SK-N-SH treated with all-trans-retinoic acid at 6 μM for 48 hours (cell line): ENCODE measurements at regions not wholly inside any gene's neighbourhood (a gene's known extent, or its start where the extent isn't known, plus 50 kb on each side); places are given as distances from the start of the nearest gene placed in this dataset.
A peak's percentile ranks its signal among the peaks of the same experiment; 100 is the strongest.

Experiments used
- ATAC-seq: fragments of 200-7000 bp; cut with Tn5 transposase; 3 replicates; pipeline ENCODE4 v1.9.1; 2020; ENCODE audit warnings: mild to moderate bottlenecking, moderate library complexity
- ARNTL ChIP-seq: fragments of 450-650 bp; formaldehyde crosslinking; IDR thresholded peaks from 2 replicates; pipeline ENCODE4 v1.5.0; 2020; ENCODE audit warnings: low read depth, mild to moderate bottlenecking, moderate library complexity, borderline replicate concordance
- BACH2 ChIP-seq: fragments of 250-450 bp; sonication (Bioruptor Pico); IDR thresholded peaks from 2 replicates; pipeline ENCODE4 v1.9.0; 2021; ENCODE audit warnings: mild to moderate bottlenecking, borderline replicate concordance
- CSDC2 ChIP-seq: fragments of 250-450 bp; sonication (Bioruptor Pico); IDR thresholded peaks from 2 replicates; pipeline ENCODE4 v1.5.0; 2020; ENCODE audit warnings: mild to moderate bottlenecking, moderate library complexity
- ESRRG ChIP-seq: fragments of 250-450 bp; sonication (Bioruptor Pico); IDR thresholded peaks from 2 replicates; pipeline ENCODE4 v1.6.1; 2021; ENCODE audit warnings: mild to moderate bottlenecking
- ISL1 ChIP-seq: fragments of 250-450 bp; sonication (Bioruptor Pico); IDR thresholded peaks from 2 replicates; pipeline ENCODE4 v2.1.2; 2022; ENCODE audit warnings: mild to moderate bottlenecking, moderate library complexity
- OSR1 ChIP-seq: fragments of 250-450 bp; sonication (Bioruptor Pico); IDR thresholded peaks from 2 replicates; pipeline ENCODE4 v1.8.0; 2022; ENCODE audit warnings: moderate library complexity, mild to moderate bottlenecking, inconsistent platforms
- PPARA ChIP-seq: fragments of 250-450 bp; sonication (Bioruptor Pico); IDR thresholded peaks from 2 replicates; pipeline ENCODE4 v1.5.0; 2020; ENCODE audit warnings: mild to moderate bottlenecking, borderline replicate concordance
- RARB ChIP-seq: fragments of 250-450 bp; sonication (Bioruptor Pico); IDR thresholded peaks from 2 replicates; pipeline ENCODE4 v1.8.0; 2021; ENCODE audit warnings: mild to moderate bottlenecking, moderate library complexity
- TCF4 ChIP-seq: fragments of 250-450 bp; sonication (Bioruptor Pico); IDR thresholded peaks from 2 replicates; pipeline ENCODE4 v1.8.0; 2021; ENCODE audit warnings: mild to moderate bottlenecking, moderate library complexity, borderline replicate concordance
- TOX ChIP-seq: fragments of 250-450 bp; sonication (Bioruptor Pico); IDR thresholded peaks from 2 replicates; pipeline ENCODE4 v1.8.0; 2021; ENCODE audit warnings: mild to moderate bottlenecking, moderate library complexity, borderline replicate concordance
- ZC3H10 ChIP-seq: fragments of 250-450 bp; sonication (Bioruptor Pico); IDR thresholded peaks from 2 replicates; pipeline ENCODE4 v1.5.1; 2021; ENCODE audit warnings: mild to moderate bottlenecking, moderate library complexity
- ZFP3 ChIP-seq: fragments of 250-450 bp; sonication (Bioruptor Pico); IDR thresholded peaks from 2 replicates; pipeline ENCODE4 v1.5.0; 2020; ENCODE audit warnings: mild to moderate bottlenecking, moderate library complexity
- ZFP30 ChIP-seq: fragments of 450-650 bp; formaldehyde crosslinking; IDR thresholded peaks from 2 replicates; pipeline ENCODE4 v1.5.0; 2022; ENCODE audit warnings: mild to moderate bottlenecking, moderate library complexity
- ZNF565 ChIP-seq: fragments of 450-650 bp; formaldehyde crosslinking; conservative IDR thresholded peaks from 2 replicates; pipeline ENCODE4 v1.5.0; 2020; ENCODE audit warnings: low read depth, mild to moderate bottlenecking, moderate library complexity
- ZNF70 ChIP-seq: fragments of 450-650 bp; formaldehyde crosslinking; IDR thresholded peaks from 2 replicates; pipeline ENCODE4 v1.5.0; 2020; ENCODE audit warnings: mild to moderate bottlenecking, moderate library complexity
- ZNF8 ChIP-seq: fragments of 450-650 bp; formaldehyde crosslinking; IDR thresholded peaks from 2 replicates; pipeline ENCODE4 v1.5.0; 2020; ENCODE audit warnings: mild to moderate bottlenecking, moderate library complexity
- TF ChIP-seq, protein P1 (sequence below): fragments of 250-450 bp; sonication (Bioruptor Pico); IDR thresholded peaks from 2 replicates; pipeline ENCODE4 v1.5.1; 2021; ENCODE audit warnings: mild to moderate bottlenecking, moderate library complexity
- TF ChIP-seq, protein P2 (sequence below): fragments of 250-450 bp; sonication (Bioruptor Pico); IDR thresholded peaks from 2 replicates; pipeline ENCODE4 v1.5.0; 2020; ENCODE audit warnings: mild to moderate bottlenecking, moderate library complexity
- TF ChIP-seq, protein P3 (sequence below): fragments of 250-450 bp; sonication (Bioruptor Pico); IDR thresholded peaks from 2 replicates; pipeline ENCODE4 v1.5.1; 2020; ENCODE audit warnings: low read depth, mild to moderate bottlenecking, moderate library complexity

DNA sequence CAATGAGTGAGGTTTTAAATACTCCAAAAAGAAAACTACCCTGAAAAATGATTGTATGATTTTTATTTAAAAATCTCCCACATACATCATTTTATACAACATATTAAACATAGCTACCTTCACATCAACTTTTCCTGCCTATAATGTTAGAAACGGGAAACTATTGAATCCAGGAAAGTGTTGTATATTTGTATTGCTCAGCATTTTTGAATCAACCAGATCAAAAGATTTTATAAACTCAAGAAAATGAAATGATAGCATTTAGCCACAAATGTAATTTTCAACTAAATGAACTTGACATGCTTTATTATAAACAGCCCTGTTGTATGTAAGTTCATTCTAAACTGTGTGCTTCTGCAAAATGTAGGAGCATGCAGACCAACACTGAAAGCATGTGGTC, 124.6 kb upstream of the SLC10A2 start:
- no peak for ATAC-seq
- TF ChIP-seq ARNTL = no peak
- TF ChIP-seq, protein P1, sequence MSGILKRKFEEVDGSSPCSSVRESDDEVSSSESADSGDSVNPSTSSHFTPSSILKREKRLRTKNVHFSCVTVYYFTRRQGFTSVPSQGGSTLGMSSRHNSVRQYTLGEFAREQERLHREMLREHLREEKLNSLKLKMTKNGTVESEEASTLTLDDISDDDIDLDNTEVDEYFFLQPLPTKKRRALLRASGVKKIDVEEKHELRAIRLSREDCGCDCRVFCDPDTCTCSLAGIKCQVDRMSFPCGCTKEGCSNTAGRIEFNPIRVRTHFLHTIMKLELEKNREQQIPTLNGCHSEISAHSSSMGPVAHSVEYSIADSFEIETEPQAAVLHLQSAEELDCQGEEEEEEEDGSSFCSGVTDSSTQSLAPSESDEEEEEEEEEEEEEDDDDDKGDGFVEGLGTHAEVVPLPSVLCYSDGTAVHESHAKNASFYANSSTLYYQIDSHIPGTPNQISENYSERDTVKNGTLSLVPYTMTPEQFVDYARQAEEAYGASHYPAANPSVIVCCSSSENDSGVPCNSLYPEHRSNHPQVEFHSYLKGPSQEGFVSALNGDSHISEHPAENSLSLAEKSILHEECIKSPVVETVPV (CRISPR knock-in tag) = no peak
- TF ChIP-seq, all 23 proteins: peak for 0

DNA sequence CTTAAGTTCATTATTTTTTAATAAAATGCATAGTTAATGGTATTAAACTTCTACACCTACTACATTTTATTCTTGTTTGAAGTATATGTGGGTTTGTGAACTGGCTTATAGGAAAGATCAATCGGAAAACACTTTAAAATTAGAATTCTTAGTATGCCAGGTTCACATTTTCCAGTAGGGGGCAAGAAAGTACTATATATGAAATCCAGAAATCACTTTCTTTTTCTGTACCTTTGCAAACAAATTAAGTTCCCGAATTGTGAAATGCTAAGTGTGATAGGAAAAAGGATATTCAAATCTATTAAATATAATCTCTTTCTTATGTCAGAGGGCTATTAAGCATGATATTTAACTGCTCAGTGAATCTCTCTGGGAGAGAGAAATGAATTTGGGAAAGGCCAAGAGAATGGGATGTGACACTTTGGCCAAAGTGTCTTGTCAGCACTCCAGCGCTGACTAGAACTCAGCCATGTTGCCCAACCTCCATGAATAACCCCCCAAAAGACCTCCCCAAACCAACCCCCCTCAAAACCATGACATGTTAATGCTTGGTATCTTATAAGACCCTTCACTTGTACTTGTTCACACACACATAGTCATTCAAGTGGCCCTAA, 122.6 kb upstream of the SLC10A2 start:
- no peak for ATAC-seq
- TF ChIP-seq TOX (CRISPR knock-in tag) (no peak), ESRRG (CRISPR knock-in tag) (no peak), ISL1 (CRISPR knock-in tag) (peak; percentile 26), ZC3H10 (CRISPR knock-in tag) (no peak), BACH2 (CRISPR knock-in tag) (no peak), PPARA (CRISPR knock-in tag) (no peak), RARB (CRISPR knock-in tag) (no peak), TCF4 (CRISPR knock-in tag) (no peak; the same call in 1 of the 2 replicates), ZFP30 (no peak), ZNF70 (CRISPR knock-in tag) (no peak), ZFP3 (CRISPR knock-in tag) (no peak)
- TF ChIP-seq, protein P2, sequence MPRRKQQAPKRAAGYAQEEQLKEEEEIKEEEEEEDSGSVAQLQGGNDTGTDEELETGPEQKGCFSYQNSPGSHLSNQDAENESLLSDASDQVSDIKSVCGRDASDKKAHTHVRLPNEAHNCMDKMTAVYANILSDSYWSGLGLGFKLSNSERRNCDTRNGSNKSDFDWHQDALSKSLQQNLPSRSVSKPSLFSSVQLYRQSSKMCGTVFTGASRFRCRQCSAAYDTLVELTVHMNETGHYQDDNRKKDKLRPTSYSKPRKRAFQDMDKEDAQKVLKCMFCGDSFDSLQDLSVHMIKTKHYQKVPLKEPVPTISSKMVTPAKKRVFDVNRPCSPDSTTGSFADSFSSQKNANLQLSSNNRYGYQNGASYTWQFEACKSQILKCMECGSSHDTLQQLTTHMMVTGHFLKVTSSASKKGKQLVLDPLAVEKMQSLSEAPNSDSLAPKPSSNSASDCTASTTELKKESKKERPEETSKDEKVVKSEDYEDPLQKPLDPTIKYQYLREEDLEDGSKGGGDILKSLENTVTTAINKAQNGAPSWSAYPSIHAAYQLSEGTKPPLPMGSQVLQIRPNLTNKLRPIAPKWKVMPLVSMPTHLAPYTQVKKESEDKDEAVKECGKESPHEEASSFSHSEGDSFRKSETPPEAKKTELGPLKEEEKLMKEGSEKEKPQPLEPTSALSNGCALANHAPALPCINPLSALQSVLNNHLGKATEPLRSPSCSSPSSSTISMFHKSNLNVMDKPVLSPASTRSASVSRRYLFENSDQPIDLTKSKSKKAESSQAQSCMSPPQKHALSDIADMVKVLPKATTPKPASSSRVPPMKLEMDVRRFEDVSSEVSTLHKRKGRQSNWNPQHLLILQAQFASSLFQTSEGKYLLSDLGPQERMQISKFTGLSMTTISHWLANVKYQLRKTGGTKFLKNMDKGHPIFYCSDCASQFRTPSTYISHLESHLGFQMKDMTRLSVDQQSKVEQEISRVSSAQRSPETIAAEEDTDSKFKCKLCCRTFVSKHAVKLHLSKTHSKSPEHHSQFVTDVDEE (CRISPR knock-in tag) = 0 out of 2 replicates have a peak, but pooled peaks have one; percentile 32
- TF ChIP-seq, protein P1 (CRISPR knock-in tag) = no peak
- TF ChIP-seq, all 23 proteins: peak for 2

- TF ChIP-seq ZNF8 (no peak), TOX (CRISPR knock-in tag) (no peak), RARB (CRISPR knock-in tag) (no peak)
- TF ChIP-seq, protein P2 (CRISPR knock-in tag) = no peak
Measured at GRCh38 chr13:103187721-103188156, 121.5 kb upstream of the SLC10A2 start.

DNA sequence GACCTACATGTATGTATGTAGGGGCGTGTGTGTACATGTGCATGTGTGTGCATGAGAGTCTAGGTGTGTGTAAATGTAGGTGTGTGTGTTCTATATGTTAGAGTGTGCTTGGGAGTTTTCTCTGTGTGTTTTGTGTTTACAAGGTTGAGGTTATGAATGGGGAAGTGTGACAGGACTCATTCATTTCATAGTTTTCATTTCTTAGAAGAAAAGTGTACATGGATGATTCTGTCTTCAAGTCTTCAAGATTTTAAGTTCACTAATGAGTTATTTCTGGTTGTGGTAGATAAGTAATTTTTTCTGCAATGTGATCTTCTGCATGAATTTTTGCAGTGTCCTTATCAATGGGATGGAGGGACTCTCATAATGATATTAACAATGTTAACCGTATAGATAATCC, 118.2 kb upstream of the SLC10A2 start:
- ATAC-seq = no peak
- TF ChIP-seq, protein P3, sequence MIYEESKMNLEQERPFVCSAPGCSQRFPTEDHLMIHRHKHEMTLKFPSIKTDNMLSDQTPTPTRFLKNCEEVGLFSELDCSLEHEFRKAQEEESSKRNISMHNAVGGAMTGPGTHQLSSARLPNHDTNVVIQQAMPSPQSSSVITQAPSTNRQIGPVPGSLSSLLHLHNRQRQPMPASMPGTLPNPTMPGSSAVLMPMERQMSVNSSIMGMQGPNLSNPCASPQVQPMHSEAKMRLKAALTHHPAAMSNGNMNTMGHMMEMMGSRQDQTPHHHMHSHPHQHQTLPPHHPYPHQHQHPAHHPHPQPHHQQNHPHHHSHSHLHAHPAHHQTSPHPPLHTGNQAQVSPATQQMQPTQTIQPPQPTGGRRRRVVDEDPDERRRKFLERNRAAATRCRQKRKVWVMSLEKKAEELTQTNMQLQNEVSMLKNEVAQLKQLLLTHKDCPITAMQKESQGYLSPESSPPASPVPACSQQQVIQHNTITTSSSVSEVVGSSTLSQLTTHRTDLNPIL (CRISPR knock-in tag) = no peak
- TF ChIP-seq ISL1 (CRISPR knock-in tag) (no peak), PPARA (CRISPR knock-in tag) (no peak), ZNF70 (CRISPR knock-in tag) (no peak), RARB (CRISPR knock-in tag) (no peak), OSR1 (CRISPR knock-in tag) (no peak), ESRRG (CRISPR knock-in tag) (no peak), ZNF565 (CRISPR knock-in tag) (no peak), TOX (CRISPR knock-in tag) (no peak), CSDC2 (CRISPR knock-in tag) (no peak), BACH2 (CRISPR knock-in tag) (no peak), ZFP30 (no peak)
- TF ChIP-seq, protein P2 (CRISPR knock-in tag) = no peak
- TF ChIP-seq, protein P1 (CRISPR knock-in tag) = no peak

More at GRCh38 chr13:103187721-103188156, 121.5 kb upstream of the SLC10A2 start:
- ATAC-seq = no peak
